IPS-18a (cell line): ENCODE measurements at regions not wholly inside any gene's neighbourhood (a gene's known extent, or its start where the extent isn't known, plus 50 kb on each side); places are given as distances from the start of the nearest gene placed in this dataset.

Source experiments
- H3K27ac ChIP-seq: one replicate; pipeline ENCODE4 v1.5.1; 2013; ENCODE audit warnings: low read length
- H3K27me3 ChIP-seq: one replicate; pipeline ENCODE4 v1.6.1; 2013; ENCODE audit warnings: mild to moderate bottlenecking, low read length; ENCODE audit not compliant: control insufficient read depth, insufficient read depth
- H3K36me3 ChIP-seq: one replicate; pipeline ENCODE4 v1.6.1; 2013; ENCODE audit warnings: low read depth, low read length; ENCODE audit not compliant: control insufficient read depth
- H3K4me1 ChIP-seq: one replicate; pipeline ENCODE4 v1.6.1; 2013; ENCODE audit warnings: low read depth, low read length; ENCODE audit not compliant: control insufficient read depth
- H3K4me3 ChIP-seq: one replicate; pipeline ENCODE4 v1.5.1; 2013; ENCODE audit warnings: low read length
- H3K9ac ChIP-seq: one replicate; pipeline ENCODE4 v1.6.1; 2013; ENCODE audit warnings: mild to moderate bottlenecking, low read length, moderate library complexity
- H3K9me3 ChIP-seq: one replicate; pipeline ENCODE4 v1.6.1; 2013; ENCODE audit warnings: low read depth, low read length; ENCODE audit not compliant: control insufficient read depth

DNA sequence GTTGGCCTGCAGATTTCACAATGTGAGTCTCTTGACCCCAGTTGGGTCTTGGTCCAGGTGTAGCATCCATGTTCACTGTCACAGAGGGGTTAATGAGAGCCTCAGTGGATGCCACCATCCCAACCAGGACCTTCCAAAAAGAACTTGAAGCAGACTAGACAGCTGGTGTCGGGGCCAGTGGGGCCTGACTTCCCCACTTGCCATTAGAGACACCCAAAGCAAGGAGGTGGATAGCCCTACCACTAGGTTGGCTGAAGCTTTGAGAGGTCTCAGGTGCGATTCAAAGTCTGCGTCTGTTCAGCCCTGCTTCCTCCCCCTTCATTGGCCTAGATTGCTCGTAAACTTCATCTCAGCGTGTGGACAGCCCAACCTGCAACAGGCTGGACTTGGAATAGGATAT, 196.4 kb upstream of the RREB1 start:
- H3K36me3 ChIP-seq = no peaks in the 10 kb centered on the region
- H3K27me3 ChIP-seq = no peaks in the 10 kb centered on the region
- H3K4me3 ChIP-seq = no peak overlapping the region
- no peaks in the 10 kb centered on the region for H3K4me1 ChIP-seq
- H3K9me3 ChIP-seq = no peaks in the 10 kb centered on the region
- H3K9ac ChIP-seq = no peak overlapping the region
- H3K27ac ChIP-seq = no peak overlapping the region

DNA sequence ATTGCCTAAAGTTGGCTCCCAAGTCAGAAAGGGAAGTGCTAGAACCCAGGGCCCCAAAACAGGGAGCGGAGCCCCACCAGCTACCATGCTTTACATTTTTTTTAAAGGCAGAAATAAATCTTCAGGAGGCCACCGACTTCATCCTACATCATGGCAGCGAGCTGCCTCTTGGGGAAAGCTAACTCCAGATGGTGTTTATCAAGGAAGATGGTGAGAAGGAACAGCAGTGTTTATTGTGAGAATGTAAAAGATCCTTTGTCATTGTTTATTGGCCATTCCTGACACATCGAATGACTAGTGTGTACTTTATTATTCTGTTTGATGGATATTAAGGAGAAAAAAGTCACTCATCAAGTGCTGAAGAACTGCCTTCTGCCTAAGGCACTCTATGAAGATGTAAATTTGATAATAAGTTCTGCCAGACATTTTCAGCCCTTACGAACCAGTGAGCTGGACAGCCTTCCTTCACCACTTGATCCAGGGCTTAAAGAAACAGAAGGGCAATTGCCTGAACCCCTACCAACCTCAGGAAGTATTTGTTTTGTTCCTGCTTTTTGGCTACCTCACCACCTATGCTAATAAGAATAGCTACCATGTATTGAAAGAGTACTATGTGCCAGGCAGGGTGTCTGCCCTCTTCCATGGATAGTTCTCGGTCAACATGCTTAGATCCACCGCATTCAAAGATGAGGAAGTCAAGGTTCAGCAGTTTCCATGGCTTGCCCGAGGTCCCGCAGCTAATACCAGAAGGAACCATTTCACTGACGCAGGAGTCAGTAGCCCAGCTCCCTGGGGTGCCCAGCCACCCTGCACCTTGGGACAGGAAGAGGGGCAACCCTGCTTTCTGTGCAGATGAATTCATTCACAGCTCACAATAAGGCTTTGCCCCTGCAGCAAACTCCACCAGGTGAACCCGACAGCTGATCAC, 194.7 kb upstream of the RREB1 start:
- H3K9me3 ChIP-seq = no peaks in the 10 kb centered on the region
- no peak overlapping the region for H3K9ac ChIP-seq
- no peaks in the 10 kb centered on the region for H3K27me3 ChIP-seq
- H3K36me3 ChIP-seq = no peaks in the 10 kb centered on the region
- H3K27ac ChIP-seq = no peak overlapping the region
- no peak overlapping the region for H3K4me3 ChIP-seq
- H3K4me1 ChIP-seq = no peaks in the 10 kb centered on the region

DNA sequence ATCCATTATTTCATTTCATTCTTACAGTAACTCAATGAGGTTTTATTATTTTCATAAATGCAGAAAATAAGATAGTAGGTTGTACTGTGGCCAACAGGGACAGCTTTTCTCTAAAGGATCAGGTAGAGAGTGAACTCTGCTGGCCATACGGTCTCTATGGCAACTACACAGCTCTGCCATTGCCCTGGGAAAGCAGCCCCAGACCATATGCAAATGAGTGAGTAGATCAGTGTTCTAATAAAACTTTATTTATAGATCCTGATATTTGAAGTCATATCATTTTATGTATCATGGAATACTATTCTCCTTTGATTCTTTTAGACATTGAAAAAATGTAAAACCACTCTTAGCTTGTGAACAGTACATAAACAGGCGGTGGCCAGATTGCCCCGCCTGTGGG, 192.5 kb upstream of the RREB1 start:
- Histone ChIP-seq H3K27me3 (no peaks in the 10 kb centered on the region), H3K9ac (no peak overlapping the region), H3K27ac (no peak overlapping the region), H3K4me1 (no peaks in the 10 kb centered on the region), H3K9me3 (no peaks in the 10 kb centered on the region), H3K4me3 (no peak overlapping the region), H3K36me3 (no peaks in the 10 kb centered on the region)

DNA sequence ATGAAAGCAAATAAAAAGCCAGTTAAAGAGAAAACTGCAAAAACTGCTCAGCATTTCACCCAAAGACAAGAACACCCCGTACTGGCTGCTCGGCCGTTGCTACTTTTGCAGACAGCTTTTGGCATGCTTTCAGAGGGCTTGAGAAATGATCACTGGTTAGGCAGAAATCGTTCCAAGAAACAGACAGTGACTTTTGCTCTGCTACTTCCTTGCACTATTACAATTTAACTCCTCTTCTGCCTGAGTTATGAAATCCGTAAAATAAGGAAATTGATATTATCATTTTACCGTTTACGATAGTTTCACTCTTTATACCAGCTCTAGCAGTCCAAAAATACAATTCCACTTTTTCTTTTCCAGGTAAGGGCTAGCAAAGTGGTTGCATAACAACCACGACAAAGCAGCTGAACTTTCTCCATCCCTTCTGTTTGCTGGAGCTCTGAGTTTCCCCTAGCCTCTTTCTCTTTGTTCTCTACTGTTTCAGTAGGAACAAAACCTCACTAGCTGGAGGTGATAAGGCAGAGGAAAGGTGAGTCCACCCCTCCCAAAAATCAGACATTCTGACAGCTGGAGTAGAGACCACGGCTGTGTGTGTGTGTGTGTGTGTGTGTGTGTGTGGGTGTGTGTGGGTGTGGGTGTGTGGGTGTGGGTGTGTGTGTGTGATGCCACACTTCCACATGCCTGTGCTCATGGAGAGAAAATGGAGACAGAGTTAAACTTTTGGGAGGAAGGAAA, 191.8 kb upstream of the RREB1 start:
- no peaks in the 10 kb centered on the region for H3K27me3 ChIP-seq
- H3K9ac ChIP-seq = no peak overlapping the region
- H3K36me3 ChIP-seq = no peaks in the 10 kb centered on the region
- no peak overlapping the region for H3K27ac ChIP-seq
- no peaks in the 10 kb centered on the region for H3K9me3 ChIP-seq
- no peak overlapping the region for H3K4me3 ChIP-seq
- no peaks in the 10 kb centered on the region for H3K4me1 ChIP-seq

DNA sequence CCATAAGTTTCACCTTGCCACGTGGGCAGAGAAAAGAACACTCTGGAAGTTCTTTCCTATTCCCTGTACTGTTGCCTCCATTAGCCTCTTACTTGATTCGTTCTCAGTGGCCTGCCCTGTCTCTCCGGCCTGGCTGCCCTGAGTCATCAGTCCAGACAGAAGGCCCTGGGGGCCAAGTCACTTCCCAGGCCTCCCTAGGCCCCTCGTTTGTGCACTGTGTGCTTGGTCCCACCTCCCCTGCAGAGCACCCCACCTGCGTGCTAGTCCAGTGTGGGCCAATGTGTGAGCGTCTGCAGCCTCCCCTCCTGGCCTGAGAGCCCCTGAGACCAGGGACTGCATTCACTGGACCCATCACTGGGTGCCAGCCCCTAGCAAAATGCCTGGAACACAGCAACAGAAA, 191.2 kb upstream of the RREB1 start:
- H3K36me3 ChIP-seq = no peaks in the 10 kb centered on the region
- no peaks in the 10 kb centered on the region for H3K27me3 ChIP-seq
- H3K9me3 ChIP-seq = no peaks in the 10 kb centered on the region
- H3K4me1 ChIP-seq = no peaks in the 10 kb centered on the region
- no peak overlapping the region for H3K4me3 ChIP-seq
- H3K27ac ChIP-seq = no peak overlapping the region
- no peak overlapping the region for H3K9ac ChIP-seq

DNA sequence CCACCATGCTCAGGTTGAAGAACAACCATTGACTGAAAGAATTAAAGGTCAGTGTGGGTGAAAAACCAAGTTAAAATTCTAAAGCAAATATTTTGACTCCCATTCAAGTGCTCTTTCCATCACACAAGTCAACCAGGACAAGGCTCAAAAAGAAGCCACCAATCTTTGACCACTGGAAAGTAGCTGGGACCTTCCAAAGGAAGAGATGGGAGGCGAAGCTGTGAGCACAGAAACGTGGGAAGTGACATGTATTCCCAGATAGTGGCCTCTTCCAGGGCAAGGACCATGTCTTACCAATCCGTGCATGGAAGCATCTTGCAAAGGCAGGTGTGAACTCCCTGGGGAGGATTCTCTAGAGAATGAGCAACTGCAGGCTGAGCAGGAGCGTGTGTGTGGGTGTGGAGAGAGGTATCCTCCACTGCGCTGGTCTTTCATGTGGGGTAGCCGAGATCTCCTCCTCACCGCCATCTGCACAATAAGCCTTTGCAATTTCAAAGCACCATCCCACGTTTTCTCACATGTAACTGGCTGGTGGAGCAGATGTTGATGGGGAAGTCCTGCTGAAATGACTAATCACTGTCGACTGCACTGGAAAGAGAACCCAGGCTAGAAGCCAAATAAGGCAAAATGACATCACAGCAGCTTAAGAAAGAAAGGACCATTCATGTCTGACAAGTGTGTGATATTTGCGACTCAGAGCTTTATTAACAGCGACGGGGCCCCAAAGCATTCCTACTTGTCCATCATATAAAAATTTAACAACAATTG, 189.4 kb upstream of the RREB1 start:
- Histone ChIP-seq H3K27ac (no peak overlapping the region), H3K36me3 (no peaks in the 10 kb centered on the region), H3K9ac (no peak overlapping the region), H3K9me3 (no peaks in the 10 kb centered on the region), H3K4me1 (no peaks in the 10 kb centered on the region), H3K4me3 (no peak overlapping the region), H3K27me3 (no peaks in the 10 kb centered on the region)

DNA sequence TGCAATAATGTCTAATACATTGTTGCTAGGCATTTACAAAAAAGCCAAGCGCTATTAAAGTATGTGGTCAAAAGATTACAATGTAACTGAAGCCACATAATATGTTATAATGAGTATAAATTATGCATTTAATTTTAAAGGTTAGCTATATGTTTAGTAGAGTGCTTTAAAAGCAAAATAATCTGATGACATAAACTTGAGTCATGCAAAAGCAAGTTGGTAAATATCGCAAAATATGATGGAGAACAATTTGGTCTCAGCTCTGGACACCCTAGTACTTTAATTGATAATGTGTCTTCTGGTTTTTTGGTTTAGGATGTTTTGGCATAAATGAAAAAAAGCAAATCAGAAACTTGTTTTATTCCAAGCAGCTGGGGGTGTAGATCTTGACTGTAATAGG, 188.6 kb upstream of the RREB1 start:
- Histone ChIP-seq H3K9ac (no peak overlapping the region), H3K4me1 (no peaks in the 10 kb centered on the region), H3K27me3 (no peaks in the 10 kb centered on the region), H3K36me3 (no peaks in the 10 kb centered on the region), H3K9me3 (no peaks in the 10 kb centered on the region), H3K4me3 (no peak overlapping the region), H3K27ac (no peak overlapping the region)

DNA sequence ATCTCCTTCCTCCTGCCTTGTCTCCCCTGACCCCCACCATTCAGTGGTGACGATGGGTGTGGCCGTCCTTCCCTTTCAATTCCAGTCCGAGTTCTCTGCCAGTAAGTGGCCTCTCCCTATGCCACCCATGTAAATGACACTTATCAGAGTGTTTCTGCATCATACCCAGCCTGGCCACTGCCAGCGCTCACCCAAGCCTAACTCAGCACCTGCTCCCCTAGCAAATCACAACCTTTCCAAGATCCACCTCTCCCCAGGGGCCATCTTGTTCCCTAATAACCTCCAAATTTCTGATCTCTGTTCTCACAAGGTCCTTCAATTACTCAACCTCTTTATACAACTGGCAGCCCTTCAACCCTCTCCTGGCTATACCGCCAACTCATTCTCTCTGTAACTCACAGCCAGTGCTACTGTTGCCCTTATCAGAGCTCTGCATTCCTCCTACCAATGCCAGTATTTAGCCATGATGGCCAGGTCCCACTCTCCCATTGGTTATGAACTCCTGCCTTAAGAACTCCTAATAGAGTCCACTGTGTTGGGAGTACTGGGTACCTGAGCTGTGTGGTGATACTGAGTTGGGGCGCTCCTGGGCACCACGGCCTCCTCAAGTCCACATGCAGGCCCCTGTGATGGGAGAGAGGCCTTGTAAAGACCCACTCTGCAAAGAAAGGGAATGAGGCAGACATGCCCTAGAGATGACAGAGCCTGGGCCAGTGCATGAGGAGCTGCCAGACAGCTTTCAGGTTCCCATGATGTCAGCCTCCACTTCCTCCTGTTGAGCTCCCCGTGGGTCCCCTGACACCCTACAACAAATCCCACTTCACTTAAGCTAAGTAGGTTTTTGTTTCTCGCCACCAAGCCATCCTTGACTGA, 187.4 kb upstream of the RREB1 start:
- Histone ChIP-seq H3K36me3 (no peaks in the 10 kb centered on the region), H3K9ac (no peak overlapping the region), H3K27ac (no peak overlapping the region), H3K27me3 (no peaks in the 10 kb centered on the region), H3K9me3 (no peaks in the 10 kb centered on the region), H3K4me1 (no peaks in the 10 kb centered on the region), H3K4me3 (no peak overlapping the region)

DNA sequence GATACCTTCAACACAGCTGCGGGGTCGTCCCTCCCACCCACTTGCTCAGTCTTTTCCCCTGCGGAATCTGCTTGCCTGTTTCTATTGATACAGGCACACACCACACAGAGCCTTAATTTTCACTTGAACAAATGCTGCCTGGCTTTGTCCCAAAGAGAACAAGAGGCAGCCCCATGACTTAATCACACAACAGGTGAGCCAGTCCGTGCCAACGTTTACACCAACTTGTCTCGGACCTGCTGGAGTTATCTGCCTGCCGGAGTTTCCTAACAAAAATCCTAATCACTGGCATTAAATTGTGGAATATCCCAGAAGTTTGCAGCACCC, 186.8 kb upstream of the RREB1 start:
- no peaks in the 10 kb centered on the region for H3K4me1 ChIP-seq
- no peaks in the 10 kb centered on the region for H3K36me3 ChIP-seq
- H3K9me3 ChIP-seq = no peaks in the 10 kb centered on the region
- no peak overlapping the region for H3K27ac ChIP-seq
- no peak overlapping the region for H3K4me3 ChIP-seq
- no peaks in the 10 kb centered on the region for H3K27me3 ChIP-seq
- H3K9ac ChIP-seq = no peak overlapping the region

DNA sequence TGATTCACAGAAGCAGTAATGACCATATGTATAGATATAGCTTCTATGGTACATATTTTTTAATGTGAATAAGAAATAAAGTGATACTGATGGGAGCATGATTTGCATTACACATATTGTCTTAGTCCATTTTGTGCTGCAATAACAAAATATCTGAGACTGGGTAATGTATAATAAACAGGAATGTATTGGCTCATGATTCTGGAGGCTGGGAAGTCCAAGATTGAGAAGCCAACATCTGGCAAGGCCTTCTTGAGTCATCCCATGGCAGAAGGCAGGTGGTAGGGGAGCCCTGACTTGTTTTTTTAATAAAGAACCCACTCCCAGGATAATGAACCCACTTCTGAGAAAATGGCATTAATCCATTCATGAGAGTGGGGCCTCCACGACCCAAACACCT, 185.6 kb upstream of the RREB1 start:
- no peaks in the 10 kb centered on the region for H3K27me3 ChIP-seq
- no peaks in the 10 kb centered on the region for H3K4me1 ChIP-seq
- no peak overlapping the region for H3K27ac ChIP-seq
- no peak overlapping the region for H3K4me3 ChIP-seq
- no peak overlapping the region for H3K9ac ChIP-seq
- H3K9me3 ChIP-seq = no peaks in the 10 kb centered on the region
- H3K36me3 ChIP-seq = no peaks in the 10 kb centered on the region

DNA sequence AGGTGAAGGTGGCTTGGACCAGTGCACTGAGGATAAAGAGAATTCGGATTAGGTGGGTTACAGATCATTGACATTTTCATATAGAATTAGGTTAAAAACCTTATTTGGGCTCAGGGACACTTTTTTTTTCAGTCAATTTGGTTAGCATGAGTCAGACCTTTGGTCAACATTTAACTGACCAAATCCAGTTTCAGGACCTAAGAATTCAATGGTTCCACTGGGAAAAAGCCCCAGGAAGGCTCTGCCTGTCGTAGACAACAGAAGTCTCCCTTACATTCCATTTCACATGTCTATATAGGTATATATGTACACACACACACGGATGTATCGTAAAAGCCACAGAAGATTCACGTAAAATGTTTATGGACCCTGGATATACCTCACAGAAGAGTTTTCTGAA, 184.2 kb upstream of the RREB1 start:
- no peaks in the 10 kb centered on the region for H3K4me1 ChIP-seq
- H3K27ac ChIP-seq = no peak overlapping the region
- H3K9ac ChIP-seq = no peak overlapping the region
- no peaks in the 10 kb centered on the region for H3K9me3 ChIP-seq
- H3K4me3 ChIP-seq = no peak overlapping the region
- no peaks in the 10 kb centered on the region for H3K27me3 ChIP-seq
- H3K36me3 ChIP-seq = no peaks in the 10 kb centered on the region
